D721Med (cell line): ENCODE measurements at regions not wholly inside any gene's neighbourhood (a gene's known extent, or its start where the extent isn't known, plus 50 kb on each side); places are given as distances from the start of the nearest gene placed in this dataset.

Source experiments
- DNase-seq: peaks from one replicate; pipeline ENCODE4 v3.0.0; 2011; ENCODE audit warnings: low spot score; ENCODE audit not compliant: insufficient read length
- FAIRE-seq: peaks from 2 replicates; lab custom pipeline; 2011; peaks lifted over from hg19 to GRCh38; lab: Jason Lieb, UNC
- CTCF ChIP-seq: IDR thresholded peaks from 2 replicates; pipeline ENCODE4 v1.5.1; 2012; ENCODE audit warnings: mild to moderate bottlenecking, control low read depth; ENCODE audit not compliant: insufficient read depth; ENCODE audit errors: missing control alignments

- no peak for TF ChIP-seq CTCF
- DNase-seq (no peak), FAIRE-seq (no peak)
These were observed 212.5 kb upstream of the COL8A1 start for GRCh38 chr3:99425930-99426329.

- FAIRE-seq, result no peak
- no peak for DNase-seq
- no peak for TF ChIP-seq CTCF
These were observed 219.3 kb upstream of the COL8A1 start for GRCh38 chr3:99419116-99419515.

- no peak for TF ChIP-seq CTCF
- no peak for DNase-seq
- FAIRE-seq, result no peak
These were observed 219.7 kb upstream of the COL8A1 start for GRCh38 chr3:99418709-99419108.

- FAIRE-seq, result no peak
- no peak for TF ChIP-seq CTCF
- no peak for DNase-seq
These were observed 220.2 kb upstream of the COL8A1 start for GRCh38 chr3:99418209-99418635.

- DNase-seq (no peak), FAIRE-seq (no peak)
- no peak for TF ChIP-seq CTCF
These were observed 224.9 kb upstream of the COL8A1 start for GRCh38 chr3:99413504-99413903.

GRCh38 chr3:99410789-99411311, 227.5 kb upstream of the COL8A1 start:
- FAIRE-seq (no peak), DNase-seq (no peak)
- no peak for TF ChIP-seq CTCF

DNA sequence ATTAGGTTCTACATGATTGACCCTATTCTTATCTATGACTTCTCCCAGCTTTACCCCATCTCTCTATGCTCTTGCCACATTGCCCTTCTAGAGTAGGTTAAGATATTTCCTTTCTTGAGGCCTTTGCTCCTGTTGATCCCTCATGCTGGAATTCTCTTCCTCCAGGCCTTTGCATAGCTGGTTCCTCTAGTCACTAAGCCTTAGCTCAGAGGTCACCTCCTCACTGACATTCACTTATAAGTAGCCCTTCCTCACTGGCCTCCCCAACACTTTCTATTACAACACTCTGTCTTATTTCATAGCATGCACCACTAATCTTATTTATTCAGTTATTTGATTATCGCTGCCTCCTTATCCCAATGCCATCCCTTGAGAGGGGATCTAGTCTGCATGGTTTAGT, 228.4 kb upstream of the COL8A1 start:
- FAIRE-seq, result no peak
- DNase-seq, result no peak
- no peak for TF ChIP-seq CTCF
